ENCODE measurements at regions not wholly inside any gene's neighbourhood (a gene's known extent, or its start where the extent isn't known, plus 50 kb on each side); places are given as distances from the start of the nearest gene placed in this dataset.

DNA sequence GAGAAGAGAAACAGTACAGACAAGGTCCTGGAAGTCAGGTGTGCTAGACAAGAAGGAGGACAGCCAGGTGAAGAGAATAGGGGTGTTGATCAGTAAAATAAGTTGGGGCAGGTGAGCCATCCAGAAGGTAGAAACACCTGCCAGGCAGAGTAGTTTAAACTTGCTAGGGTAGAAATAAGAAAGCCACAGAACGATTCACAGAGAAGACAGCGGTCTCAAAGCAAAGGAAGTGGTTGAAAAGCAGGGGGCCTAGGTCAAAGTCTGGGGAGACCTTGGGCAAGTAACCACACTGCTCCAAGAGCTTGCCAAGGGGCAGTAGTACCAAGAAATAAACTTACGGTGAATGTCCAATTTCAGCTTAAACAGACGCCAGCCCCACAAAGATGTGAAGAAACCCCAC, 116.6 kb upstream of the PROX1 start:
- TF ChIP-seq, protein P1, sequence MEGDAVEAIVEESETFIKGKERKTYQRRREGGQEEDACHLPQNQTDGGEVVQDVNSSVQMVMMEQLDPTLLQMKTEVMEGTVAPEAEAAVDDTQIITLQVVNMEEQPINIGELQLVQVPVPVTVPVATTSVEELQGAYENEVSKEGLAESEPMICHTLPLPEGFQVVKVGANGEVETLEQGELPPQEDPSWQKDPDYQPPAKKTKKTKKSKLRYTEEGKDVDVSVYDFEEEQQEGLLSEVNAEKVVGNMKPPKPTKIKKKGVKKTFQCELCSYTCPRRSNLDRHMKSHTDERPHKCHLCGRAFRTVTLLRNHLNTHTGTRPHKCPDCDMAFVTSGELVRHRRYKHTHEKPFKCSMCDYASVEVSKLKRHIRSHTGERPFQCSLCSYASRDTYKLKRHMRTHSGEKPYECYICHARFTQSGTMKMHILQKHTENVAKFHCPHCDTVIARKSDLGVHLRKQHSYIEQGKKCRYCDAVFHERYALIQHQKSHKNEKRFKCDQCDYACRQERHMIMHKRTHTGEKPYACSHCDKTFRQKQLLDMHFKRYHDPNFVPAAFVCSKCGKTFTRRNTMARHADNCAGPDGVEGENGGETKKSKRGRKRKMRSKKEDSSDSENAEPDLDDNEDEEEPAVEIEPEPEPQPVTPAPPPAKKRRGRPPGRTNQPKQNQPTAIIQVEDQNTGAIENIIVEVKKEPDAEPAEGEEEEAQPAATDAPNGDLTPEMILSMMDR (IDR thresholded peaks at IDR 0.05), result no peak
- no peak for TF ChIP-seq POLR2AphosphoS5 (IDR thresholded peaks at IDR 0.05; ENCODE audit: insufficient read depth in 1 of 2, low read depth in 1 of 2)
